Liver (tissue), 8 donors: ENCODE measurements at regions not wholly inside any gene's neighbourhood (a gene's known extent, or its start where the extent isn't known, plus 50 kb on each side); places are given as distances from the start of the nearest gene placed in this dataset.

Experiments
- DNase-seq: peaks from one replicate; pipeline ENCODE4 v3.0.0-alpha.2; 2017; ENCODE audit warnings: low spot score
- H3K27ac ChIP-seq, 2 donors: one replicate each; pipeline ENCODE4 v1.7.0; 2013; ENCODE audit warnings: inconsistent platforms in 2 of 2, low read length in 2 of 2, control low read depth in 1 of 2, low read depth in 1 of 2, mild to moderate bottlenecking in 1 of 2
- H3K27me3 ChIP-seq, 4 donors: one replicate each; pipeline versions ENCODE4 v1.6.1 to v1.7.0; 2013; ENCODE audit warnings: low read length in 3 of 4, inconsistent platforms in 1 of 4, mild to moderate bottlenecking in 1 of 4, moderate library complexity in 1 of 4; ENCODE audit not compliant: control insufficient read depth in 4 of 4, insufficient read depth in 4 of 4
- H3K36me3 ChIP-seq, 4 donors: one replicate each; pipeline versions ENCODE4 v1.6.1 to v1.7.0; 2013; ENCODE audit warnings: low read length in 3 of 4, mild to moderate bottlenecking in 3 of 4, low read depth in 1 of 4, moderate library complexity in 1 of 4; ENCODE audit not compliant: control insufficient read depth in 4 of 4, insufficient read depth in 3 of 4
- H3K4me1 ChIP-seq, 4 donors: one replicate each; pipeline versions ENCODE4 v1.6.1 to v1.7.0; 2013; ENCODE audit warnings: low read length in 3 of 4, mild to moderate bottlenecking in 3 of 4, moderate library complexity in 1 of 4; ENCODE audit not compliant: control insufficient read depth in 4 of 4, insufficient read depth in 4 of 4
- H3K4me3 ChIP-seq, 3 donors: one replicate each; pipeline versions ENCODE4 v1.6.1 to v1.7.0; 2013; ENCODE audit warnings: low read length in 3 of 3, control low read depth in 1 of 3, low read depth in 1 of 3, mild to moderate bottlenecking in 1 of 3
- H3K9ac ChIP-seq, 2 donors: one replicate each; pipeline ENCODE4 v1.7.0; 2013; ENCODE audit warnings: low read length in 2 of 2, mild to moderate bottlenecking in 2 of 2, moderate library complexity in 2 of 2, control low read depth in 1 of 2, low read depth in 1 of 2
- H3K9me3 ChIP-seq, 4 donors: one replicate each; pipeline versions ENCODE4 v1.6.1 to v1.7.0; 2013; ENCODE audit warnings: low read length in 3 of 4; ENCODE audit not compliant: control insufficient read depth in 4 of 4
- ATF3 ChIP-seq: IDR thresholded peaks from 2 replicates; pipeline ENCODE4 v1.6.1; 2016; ENCODE audit warnings: antibody characterized with exemption
- CTCF ChIP-seq: fragments of 150-350 bp; IDR thresholded peaks from 2 replicates; pipeline ENCODE4 v1.5.1; 2017; ENCODE audit warnings: improper control_type of control experiment, low read depth, low read length; ENCODE audit not compliant: missing input control
- EGR1 ChIP-seq, 2 donors: IDR thresholded peaks; 2 replicates each; pipeline ENCODE4 v1.6.1; 2016 to 2018; ENCODE audit warnings: antibody characterized with exemption in 2 of 2, low read depth in 2 of 2
- FOXA1 ChIP-seq: IDR thresholded peaks from 2 replicates; pipeline ENCODE4 v1.6.1; 2016; ENCODE audit warnings: antibody characterized with exemption
- GABPA ChIP-seq, 2 donors: IDR thresholded peaks in 1 of 2; conservative IDR thresholded peaks in 1 of 2; 2 replicates each; pipeline ENCODE4 v1.6.1; 2016; ENCODE audit warnings: antibody characterized with exemption in 2 of 2, mild to moderate bottlenecking in 1 of 2, moderate library complexity in 1 of 2
- HNF4G ChIP-seq: IDR thresholded peaks from 2 replicates; pipeline ENCODE4 v1.6.1; 2016; ENCODE audit warnings: antibody characterized with exemption
- JUND ChIP-seq, 2 donors: IDR thresholded peaks; 2 replicates each; pipeline ENCODE4 v1.6.1; 2016; ENCODE audit warnings: antibody characterized with exemption in 2 of 2
- MAX ChIP-seq: IDR thresholded peaks from 2 replicates; pipeline ENCODE4 v1.6.1; 2016; ENCODE audit warnings: antibody characterized with exemption
- RAD21 ChIP-seq, 2 donors: IDR thresholded peaks; 2 replicates each; pipeline ENCODE4 v1.6.1; 2016; ENCODE audit warnings: antibody characterized with exemption in 2 of 2, mild to moderate bottlenecking in 2 of 2
- REST ChIP-seq: IDR thresholded peaks from 2 replicates; pipeline ENCODE4 v1.6.1; 2016; ENCODE audit warnings: antibody characterized with exemption, mild to moderate bottlenecking
- RXRA ChIP-seq, 2 donors: IDR thresholded peaks; 2 replicates each; pipeline ENCODE4 v1.6.1; 2017 to 2018; ENCODE audit warnings: antibody characterized with exemption in 2 of 2, mild to moderate bottlenecking in 1 of 2
- SP1 ChIP-seq: IDR thresholded peaks from 2 replicates; pipeline ENCODE4 v1.6.1; 2018; ENCODE audit warnings: antibody characterized with exemption, mild to moderate bottlenecking
- TAF1 ChIP-seq: conservative IDR thresholded peaks from 2 replicates; pipeline ENCODE4 v1.6.1; 2016; ENCODE audit warnings: antibody characterized with exemption, mild to moderate bottlenecking
- YY1 ChIP-seq: IDR thresholded peaks from 2 replicates; pipeline ENCODE4 v1.6.1; 2016; ENCODE audit warnings: antibody characterized with exemption, mild to moderate bottlenecking
- ZBTB33 ChIP-seq: IDR thresholded peaks from 2 replicates; pipeline ENCODE4 v1.6.1; 2016; ENCODE audit warnings: antibody characterized with exemption
- WGBS: extraction: QIAGEN DNeasy Blood & Tissue Kit; methylation state at CpG from one replicate; pipeline ENCODE4 v1.1.7; 2013; 5-methylcytosine and 5-hydroxymethylcytosine counted together
- donor health status: healthy.
- donor health status: healthy.
- donor health status: healthy.
- donor health status: healthy.
- donor health status: healthy.

GRCh38 chr6:67881706-67882065 is 753.4 kb upstream of the ADGRB3 start:
- peaks cover 0 to 2% (median under 1%) of the 10 kb centered on the region in 4 donors for H3K9me3 ChIP-seq
- no peaks in the 10 kb centered on the region for H3K27me3 ChIP-seq
- no peak for DNase-seq
- H3K36me3 ChIP-seq, result no peaks in the 10 kb centered on the region
- H3K4me3 ChIP-seq, result no peak overlapping the region
- 75% methylated on average over 4 of the region's 4 CpGs for WGBS
- no peak overlapping the region for H3K9ac ChIP-seq
- H3K27ac ChIP-seq, result no peak overlapping the region
- no peaks in the 10 kb centered on the region for H3K4me1 ChIP-seq
- TF ChIP-seq YY1 (no peak), TAF1 (no peak), GABPA (IDR thresholded peaks at IDR 0.05 in 1 of 2, conservative IDR thresholded peaks at IDR 0.05 in 1 of 2) (no peak), MAX (no peak), EGR1 (IDR thresholded peaks at IDR 0.05; ENCODE audit: low read depth in 2 of 2) (no peak), RAD21 (IDR thresholded peaks at IDR 0.05) (no peak), RXRA (IDR thresholded peaks at IDR 0.05) (no peak), FOXA1 (no peak), ZBTB33 (no peak), JUND (IDR thresholded peaks at IDR 0.05) (no peak), CTCF (no peak), HNF4G (no peak), ATF3 (no peak), SP1 (no peak), REST (no peak)

GRCh38 chr6:67880939-67881705 is 754.0 kb upstream of the ADGRB3 start:
- Histone ChIP-seq H3K4me3 (no peak overlapping the region), H3K36me3 (no peaks in the 10 kb centered on the region)
- TF ChIP-seq GABPA (IDR thresholded peaks at IDR 0.05 in 1 of 2, conservative IDR thresholded peaks at IDR 0.05 in 1 of 2), result no peak
- no peak for TF ChIP-seq EGR1 (IDR thresholded peaks at IDR 0.05; ENCODE audit: low read depth in 2 of 2)
- no peak for TF ChIP-seq TAF1
- TF ChIP-seq RAD21 (IDR thresholded peaks at IDR 0.05), result no peak
- TF ChIP-seq MAX, result no peak
- TF ChIP-seq HNF4G, result no peak
- TF ChIP-seq JUND (IDR thresholded peaks at IDR 0.05), result no peak
- no peak for TF ChIP-seq CTCF
- TF ChIP-seq FOXA1, result no peak
- TF ChIP-seq RXRA (IDR thresholded peaks at IDR 0.05), result no peak
- TF ChIP-seq ATF3, result no peak

More at GRCh38 chr6:67880939-67881705, 754.0 kb upstream of the ADGRB3 start:
- H3K27ac ChIP-seq, result no peak overlapping the region
- no peak for DNase-seq
- peaks cover 0 to 2% (median under 1%) of the 10 kb centered on the region in 4 donors for H3K9me3 ChIP-seq
- no peaks in the 10 kb centered on the region for H3K27me3 ChIP-seq
- no peaks in the 10 kb centered on the region for H3K4me1 ChIP-seq
- 77% methylated on average over 16 of the region's 16 CpGs for WGBS
- no peak overlapping the region for H3K9ac ChIP-seq
